ENCODE measurements at regions not wholly inside any gene's neighbourhood (a gene's known extent, or its start where the extent isn't known, plus 50 kb on each side); places are given as distances from the start of the nearest gene placed in this dataset.

DNA sequence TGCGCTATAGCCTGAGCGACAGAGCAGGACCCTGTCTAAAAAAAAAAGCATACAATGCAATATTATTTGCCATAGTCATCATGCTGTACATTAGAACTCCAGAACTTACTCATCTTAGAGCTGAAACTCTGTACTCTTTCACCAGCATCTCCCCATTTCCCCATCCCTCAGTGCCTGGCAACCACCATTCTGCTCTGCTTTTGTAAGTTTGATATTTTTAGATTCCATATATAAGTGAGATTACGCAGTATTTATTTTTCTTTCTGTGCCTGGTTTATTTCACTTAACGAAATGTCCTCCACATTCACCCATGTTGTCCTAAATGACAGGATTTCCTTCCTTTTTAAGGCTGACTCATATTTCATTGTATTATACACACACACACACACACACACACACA is 121.8 kb downstream of the BBS10 start:
- FAIRE-seq (no peak), DNase-seq (ENCODE audit: insufficient read length, low spot score) (no peak)

DNA sequence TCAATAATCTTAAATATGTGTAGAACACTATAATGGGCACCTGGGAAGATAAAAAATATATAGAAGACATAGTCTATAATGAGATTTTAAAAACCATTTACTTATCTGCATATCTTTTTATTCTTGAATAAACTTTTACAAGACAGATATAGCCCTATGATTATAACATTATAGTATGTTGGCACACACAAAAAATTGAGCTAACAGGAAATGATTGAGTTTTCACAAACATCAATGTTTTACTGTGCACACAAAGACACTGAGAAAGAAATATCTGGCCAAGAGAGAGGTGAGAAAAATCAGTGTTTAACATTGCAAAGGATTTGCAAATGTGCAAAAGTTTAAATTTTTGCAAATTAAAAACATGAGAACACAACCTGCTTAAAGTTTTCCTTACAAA is 124.3 kb downstream of the BBS10 start:
- DNase-seq (ENCODE audit: insufficient read length, low spot score) (no peak), FAIRE-seq (no peak)

DNA sequence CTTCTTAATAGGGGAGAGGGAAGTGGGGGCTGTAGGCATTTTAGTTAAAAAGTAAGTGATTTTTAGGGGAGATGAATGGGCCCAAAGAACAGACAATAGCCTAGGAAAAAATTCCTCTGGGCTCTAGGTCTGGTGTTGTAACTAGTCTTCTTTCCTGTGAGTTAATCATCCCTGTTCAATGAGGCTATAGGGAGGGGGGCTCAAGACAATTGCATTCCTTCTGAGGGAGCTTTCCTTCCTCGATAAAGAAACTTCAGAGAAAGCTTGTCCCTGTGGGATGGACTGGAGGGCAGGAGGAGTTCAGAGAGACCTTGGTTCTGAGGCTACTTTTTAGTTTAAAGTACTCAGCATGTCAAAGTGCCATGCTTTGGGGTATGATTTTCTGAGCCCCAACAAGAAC is 127.2 kb downstream of the BBS10 start:
- FAIRE-seq (no peak), DNase-seq (ENCODE audit: insufficient read length, low spot score) (no peak)

DNA sequence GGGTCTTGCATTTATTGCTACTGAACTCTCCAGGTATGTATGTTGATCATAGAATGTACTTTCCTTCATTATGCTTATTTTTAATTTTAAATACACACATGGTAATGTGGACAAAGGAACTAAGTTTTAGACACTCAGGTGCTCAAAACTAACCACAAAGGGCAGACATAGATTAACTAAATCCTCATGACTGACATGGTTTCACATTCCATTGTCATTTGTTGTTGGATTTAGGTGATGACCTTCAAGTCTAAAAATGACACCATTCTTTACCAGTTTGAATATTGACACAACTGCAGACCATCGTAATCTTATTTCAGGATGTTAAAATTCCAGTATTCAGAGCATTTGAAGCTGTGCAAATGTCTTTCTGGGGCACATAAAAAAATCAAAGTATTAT is 128.4 kb downstream of the BBS10 start:
- no peak for FAIRE-seq
- DNase-seq (ENCODE audit: insufficient read length, low spot score), result no peak

DNA sequence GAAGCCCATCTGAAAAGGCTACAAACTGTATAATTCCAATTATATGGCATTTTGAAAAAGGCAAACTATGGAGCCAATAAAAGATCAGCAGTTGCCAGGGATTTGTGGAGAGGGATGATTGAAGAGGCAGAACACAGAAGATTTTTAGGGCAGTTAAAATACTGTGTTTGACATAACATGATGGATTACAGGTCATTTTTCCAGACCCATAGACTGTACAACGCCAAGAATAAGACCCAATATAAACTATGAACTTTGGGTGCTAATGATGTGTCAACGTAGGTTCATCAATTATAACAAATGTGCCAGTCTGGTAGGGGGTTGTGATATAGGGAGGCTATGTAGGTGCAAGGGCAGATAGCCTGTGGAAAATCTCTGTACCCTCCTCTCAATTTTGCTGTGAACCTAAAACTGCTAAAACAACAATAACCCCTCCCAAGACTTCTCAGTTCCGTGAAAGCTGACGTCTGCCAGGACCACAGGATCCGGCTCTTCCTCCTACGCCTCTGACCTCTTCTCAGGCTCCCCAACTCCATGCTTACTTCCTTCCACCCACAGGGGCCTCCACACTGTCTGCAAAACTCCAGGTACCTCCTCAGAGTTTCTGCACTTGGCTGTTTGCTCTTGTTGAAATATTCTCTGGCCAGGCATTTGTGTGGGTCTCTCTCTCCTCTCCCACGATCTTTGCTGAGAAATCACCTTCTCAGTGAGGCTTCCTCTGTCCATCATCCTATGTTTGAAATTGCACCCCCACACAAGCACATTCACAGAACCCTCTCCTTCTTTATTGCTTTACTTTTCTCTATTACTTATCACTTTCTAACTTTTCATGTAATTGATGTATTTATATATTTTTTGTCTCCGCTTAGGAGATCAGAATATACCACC is 131.4 kb downstream of the BBS10 start:
- FAIRE-seq (no peak), DNase-seq (ENCODE audit: insufficient read length, low spot score) (no peak)

DNA sequence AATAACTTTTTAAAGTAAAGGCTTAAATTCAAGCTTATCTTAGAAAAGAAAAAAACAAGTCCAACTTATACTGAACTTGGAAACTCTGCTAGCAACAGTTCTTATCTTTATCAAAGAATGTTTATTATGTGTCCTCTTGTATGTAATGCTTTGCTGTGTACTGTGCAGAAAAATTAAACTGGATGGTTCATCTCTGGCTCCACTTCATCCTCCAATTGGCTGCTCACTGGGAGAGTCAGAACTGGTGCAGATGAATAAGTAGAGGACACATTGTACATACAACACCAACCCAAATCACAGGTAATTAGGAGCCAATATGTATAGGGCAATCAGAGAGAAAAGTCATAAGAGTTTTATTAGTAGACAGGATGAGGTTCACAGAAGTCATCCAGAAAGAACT is 123.6 kb upstream of the NAP1L1 start:
- DNase-seq (ENCODE audit: insufficient read length, low spot score) (no peak), FAIRE-seq (no peak)

DNA sequence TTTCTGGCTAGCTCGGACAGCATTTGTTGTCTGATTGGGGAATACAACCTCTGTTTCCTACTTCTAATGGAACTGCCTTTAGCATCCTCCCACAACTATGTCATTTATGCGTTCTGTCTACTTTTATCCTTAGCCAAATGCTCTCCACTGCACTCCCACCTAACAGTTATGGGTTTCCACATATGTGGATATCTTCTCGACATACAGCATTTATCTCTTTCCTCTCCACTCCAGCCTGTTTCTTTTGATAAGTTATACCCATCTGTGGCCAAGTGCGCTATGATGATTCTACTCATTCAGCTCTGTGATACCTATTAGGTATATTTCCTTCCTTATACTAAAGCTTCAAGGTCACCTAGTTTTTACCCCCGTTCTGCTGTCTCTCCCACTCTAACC is 122.2 kb upstream of the NAP1L1 start:
- DNase-seq (ENCODE audit: insufficient read length, low spot score), result no peak
- no peak for FAIRE-seq

DNA sequence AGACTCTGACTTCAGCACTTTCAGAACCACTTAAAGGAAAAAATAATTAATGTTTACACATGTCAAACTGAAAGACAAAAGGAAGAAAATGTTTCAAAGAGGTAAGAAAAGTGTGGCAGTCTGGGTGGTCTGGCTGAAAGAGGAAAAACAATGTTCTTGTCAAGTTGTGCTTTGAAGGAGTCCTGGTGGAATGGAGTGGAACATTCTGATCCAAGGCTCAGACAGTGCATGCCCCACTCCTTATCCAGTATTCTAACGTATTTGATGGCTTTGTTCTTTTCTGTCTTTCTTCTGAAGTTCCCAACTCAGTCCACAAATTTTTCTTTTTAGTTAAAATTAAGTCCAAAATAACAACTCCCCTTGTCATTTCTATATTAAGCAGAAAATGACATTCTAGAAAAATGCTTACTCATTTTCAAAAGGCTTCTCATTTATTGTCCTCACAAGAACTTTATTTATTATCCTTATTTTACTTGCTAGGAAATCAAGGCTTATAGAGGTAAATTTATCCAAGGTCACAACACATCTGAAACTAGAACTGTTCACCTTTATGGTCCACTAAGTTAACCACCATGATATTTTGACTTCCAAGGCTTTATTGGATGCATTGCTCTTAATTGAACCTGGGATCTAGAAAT is 121.7 kb upstream of the NAP1L1 start:
- FAIRE-seq, result no peak
- no peak for DNase-seq (ENCODE audit: insufficient read length, low spot score)

DNA sequence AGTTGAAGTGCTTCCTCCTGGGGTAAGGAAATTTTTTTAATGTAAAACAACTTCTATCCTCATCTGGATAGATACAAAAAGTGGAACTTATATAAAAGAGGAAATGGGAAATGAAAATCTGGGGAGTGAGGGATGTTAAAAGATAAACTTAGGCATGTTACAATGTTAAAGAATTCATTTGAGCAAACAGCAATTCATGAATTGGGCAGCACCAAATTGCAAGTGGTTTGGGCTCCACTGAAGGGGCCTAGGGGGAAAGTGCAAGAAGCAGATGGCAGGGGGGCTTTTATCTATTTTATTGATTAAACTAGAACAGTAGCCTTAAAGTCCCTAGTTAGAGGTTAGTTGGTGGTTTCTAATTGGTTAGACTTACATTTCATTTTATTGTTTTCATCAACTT is 118.1 kb upstream of the NAP1L1 start:
- FAIRE-seq, result no peak
- DNase-seq (ENCODE audit: insufficient read length, low spot score), result no peak

DNA sequence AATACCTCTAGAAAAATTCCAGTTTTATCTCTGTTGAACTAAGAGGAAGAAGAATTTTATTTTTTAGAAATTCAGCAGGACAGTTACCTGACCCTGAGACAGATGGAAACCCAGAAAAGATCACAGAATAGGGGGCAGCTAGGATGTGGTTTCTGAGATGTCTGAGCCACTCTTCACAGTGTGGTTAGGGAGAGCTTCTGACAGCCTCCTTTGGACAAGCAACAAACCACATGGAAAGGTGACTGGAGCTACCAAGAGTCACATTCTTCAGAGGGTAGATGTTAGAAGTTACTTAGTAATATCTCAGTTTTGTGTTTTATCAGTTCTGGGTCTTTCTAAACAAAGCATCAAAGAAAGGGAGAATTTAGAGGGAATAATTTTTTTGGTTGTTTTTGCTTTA is 117.3 kb upstream of the NAP1L1 start:
- DNase-seq (ENCODE audit: insufficient read length, low spot score), result no peak
- no peak for FAIRE-seq

DNA sequence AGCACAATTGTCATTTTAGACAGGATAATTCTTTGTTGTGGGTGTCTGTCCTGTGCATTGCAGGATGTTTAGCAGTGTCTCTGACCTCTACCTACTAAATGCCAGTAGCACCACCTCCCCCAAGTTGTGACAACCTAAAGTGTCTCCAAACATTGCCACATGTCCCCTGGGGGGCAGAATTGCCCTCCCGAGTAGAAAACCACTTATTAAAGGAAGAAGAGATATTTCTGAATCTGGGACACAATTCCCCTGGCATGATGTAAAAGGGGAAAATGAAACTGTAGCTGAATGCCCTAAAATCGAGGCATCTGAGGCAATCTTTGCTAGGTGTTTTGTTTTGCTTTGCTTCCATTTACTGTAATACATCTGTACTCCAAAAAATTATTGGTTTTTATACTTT is 116.8 kb upstream of the NAP1L1 start:
- FAIRE-seq (no peak), DNase-seq (ENCODE audit: insufficient read length, low spot score) (no peak)

DNA sequence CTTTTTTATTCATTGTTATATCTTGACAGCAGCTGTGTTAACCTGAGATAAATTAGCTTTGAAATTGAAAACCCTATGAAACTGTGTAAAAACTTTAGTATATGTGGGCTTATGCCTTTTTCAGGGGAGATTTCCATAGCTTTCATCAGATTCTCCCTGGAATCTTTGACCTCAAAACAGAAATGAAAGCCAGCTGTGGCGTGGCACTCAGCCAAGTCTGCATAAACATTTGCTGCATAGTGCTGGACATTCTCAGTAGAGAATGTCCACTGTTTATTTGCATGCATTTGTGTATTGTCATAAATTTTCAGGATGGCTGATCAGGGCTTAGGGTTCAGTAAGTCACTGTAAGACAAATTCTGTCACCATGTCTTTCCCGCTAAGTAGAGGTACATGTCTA is 115.3 kb upstream of the NAP1L1 start:
- no peak for DNase-seq (ENCODE audit: insufficient read length, low spot score)
- no peak for FAIRE-seq

DNA sequence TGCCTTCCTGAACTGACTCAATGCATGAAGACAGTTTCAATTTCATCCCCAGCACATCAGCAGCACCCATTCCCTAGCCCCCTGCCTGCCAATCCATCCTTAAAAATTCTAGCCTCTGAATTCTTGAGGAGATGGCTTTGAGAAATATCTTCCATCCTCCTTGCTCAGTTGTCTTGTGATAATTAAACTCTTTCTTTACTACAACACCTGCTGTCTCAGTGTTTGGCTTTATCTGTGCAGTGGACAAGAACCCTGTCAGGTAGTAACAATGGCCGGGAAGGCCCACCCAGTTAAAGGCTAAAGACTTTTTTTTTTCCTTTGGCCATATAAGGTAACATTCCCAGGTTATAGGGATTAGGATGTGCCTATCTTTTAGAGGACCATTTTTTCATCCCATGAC is 114.4 kb upstream of the NAP1L1 start:
- DNase-seq (ENCODE audit: insufficient read length, low spot score) (no peak), FAIRE-seq (no peak)

DNA sequence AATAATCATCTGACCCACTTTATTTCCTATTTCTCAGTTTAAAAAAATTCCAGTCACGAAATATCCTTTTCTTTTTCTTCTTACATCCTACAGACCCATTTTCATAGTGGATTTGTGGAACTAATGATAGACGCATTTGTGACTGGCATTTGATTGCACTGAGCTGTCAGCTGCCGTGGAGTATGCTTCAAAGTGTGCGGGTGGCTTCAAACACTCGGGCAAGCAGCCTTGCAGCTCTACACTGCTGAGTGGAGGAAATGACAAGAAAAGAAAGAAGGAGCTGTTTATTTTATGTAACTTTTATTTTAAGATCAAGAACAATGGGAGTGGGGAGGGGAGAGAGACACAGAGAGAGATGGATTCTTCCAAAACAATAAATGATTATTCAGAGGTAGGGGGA is 112.8 kb upstream of the NAP1L1 start:
- FAIRE-seq, result no peak
- no peak for DNase-seq (ENCODE audit: insufficient read length, low spot score)

DNA sequence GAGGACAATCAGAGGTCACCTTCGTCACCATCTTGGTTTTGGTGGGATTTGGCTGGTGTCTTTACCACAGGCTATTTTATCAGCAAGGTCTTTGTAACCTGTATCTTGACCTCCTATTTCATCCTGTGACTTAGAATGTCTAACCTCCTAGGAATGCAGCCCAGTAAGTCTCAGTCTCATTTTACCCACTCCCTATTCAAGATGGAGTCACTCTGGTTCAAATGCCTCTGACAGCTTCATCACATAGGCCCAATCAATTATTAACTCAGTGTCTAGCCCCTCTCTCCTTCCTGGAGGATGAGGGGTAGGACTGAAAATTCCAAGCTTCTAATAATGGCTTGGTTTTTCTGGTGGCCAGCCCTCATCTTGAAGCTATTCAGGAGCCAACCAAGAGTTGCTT is 111.4 kb upstream of the NAP1L1 start:
- DNase-seq (ENCODE audit: insufficient read length, low spot score) (no peak), FAIRE-seq (no peak)

DNA sequence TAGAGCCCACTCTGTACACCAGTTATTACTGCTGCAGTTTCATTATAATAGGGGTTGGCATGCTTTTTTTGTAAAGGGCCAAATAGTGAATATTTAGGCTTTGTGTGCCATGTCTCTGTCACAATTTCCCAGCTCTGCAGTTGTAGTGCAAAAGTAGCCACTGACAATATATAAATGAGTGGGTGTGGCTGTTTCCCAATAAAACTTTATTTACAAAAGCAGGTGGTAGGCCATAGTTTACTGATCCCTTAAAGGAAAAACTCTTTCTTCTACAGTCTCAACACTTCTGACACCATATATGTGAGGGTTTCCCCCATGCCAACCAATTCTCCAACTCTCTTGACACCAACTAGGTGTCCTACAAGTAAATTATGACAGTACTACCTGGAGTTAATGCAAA is 110.2 kb upstream of the NAP1L1 start:
- DNase-seq (ENCODE audit: insufficient read length, low spot score), result no peak
- FAIRE-seq, result no peak

DNA sequence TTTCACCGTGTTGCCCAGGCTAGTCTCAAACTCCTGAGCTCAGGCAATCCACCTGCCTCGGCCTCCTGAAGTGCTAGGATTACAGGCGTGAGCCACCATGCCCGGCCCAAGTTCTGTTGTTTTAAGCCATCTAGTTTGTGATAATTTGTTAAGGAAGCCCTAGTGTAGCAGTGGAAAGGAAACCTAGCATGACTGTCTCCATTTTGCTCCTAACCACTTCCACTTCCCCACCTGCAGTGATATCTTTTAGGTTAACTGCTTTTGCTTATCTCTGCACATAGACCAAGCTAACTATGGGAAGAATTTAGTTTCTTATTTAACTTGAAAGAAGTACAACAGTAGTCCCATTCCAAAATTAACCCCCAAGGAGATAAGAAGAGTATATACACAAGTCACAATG is 109.5 kb upstream of the NAP1L1 start:
- no peak for DNase-seq (ENCODE audit: insufficient read length, low spot score)
- FAIRE-seq, result no peak

DNA sequence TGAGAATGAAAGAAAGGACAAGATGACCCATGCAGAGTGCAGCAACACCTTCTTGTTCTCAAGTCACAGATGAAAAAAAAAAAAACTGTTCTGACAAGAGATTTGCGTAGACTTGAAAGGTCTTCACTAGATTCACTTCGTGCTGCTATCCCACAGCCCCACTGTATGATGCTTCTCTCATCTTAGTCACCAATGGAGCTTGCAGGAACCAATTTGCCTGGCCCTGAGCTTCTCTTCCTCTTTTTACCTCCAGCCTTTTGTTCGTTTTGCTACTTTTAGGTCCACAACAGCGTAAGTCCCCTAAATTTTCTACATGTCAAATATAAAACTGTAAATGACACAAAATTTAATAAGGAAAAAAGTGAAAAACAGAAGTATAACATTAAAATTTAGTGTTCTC is 107.9 kb upstream of the NAP1L1 start:
- FAIRE-seq (no peak), DNase-seq (ENCODE audit: insufficient read length, low spot score) (no peak)

DNA sequence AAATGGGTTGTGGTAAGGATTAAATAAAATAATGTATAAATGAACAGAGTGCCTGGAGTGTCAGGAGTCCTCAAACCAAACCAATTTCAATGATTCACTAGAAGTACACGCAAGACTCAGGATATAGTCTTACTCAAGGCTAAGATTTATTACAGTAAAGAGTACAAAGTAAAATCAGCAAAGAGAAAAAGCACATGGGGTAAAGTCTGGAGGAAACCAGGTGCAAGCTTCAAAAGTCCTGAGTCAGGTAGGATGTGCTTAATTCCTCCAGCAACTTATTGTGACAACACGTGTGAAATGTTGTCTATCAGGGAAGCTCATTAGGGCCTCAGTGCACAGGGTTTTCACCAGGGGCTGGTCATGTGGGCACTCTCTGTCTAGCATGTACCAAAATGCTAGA is 105.8 kb upstream of the NAP1L1 start:
- FAIRE-seq (no peak), DNase-seq (ENCODE audit: insufficient read length, low spot score) (no peak)

DNA sequence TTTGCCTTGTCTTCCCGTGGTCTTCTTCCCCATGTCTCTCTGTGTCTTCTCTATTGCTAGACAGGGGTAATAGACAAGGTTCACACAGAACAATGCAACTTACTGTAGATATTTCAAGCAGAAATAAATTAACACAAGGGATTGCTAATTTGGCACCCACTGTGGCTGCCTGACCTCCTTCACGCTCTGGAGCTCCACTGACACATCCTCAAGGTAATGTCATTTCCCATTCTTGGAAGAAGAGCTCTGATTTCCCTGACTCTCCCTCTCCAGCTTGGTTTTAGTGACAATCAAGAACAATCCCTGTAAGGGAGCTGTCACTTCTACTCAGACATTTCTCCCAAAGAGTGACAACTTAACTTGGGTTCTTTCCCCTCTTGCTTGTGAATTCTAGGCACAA is 105.4 kb upstream of the NAP1L1 start:
- FAIRE-seq, result no peak
- DNase-seq (ENCODE audit: insufficient read length, low spot score), result no peak

DNA sequence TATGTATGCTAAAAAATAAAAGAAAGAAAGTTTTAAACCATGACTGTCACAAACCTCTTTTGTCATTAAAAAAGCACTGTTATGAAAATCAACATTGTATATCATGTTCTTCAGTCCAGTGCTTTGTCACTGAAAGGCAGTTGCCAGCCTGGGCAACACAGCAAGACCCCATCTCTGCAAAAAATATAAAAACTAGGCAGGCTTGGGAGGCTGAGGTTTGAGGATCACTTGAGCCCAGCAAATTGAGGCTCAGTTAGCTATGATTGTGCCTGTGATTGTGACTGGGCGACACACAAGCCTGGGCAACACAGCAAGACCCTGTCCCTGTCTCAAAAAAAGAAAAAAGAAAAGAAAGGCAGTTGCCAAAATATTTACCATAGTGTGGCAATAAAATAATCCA is 102.7 kb upstream of the NAP1L1 start:
- FAIRE-seq (no peak), DNase-seq (ENCODE audit: insufficient read length, low spot score) (no peak)

DNA sequence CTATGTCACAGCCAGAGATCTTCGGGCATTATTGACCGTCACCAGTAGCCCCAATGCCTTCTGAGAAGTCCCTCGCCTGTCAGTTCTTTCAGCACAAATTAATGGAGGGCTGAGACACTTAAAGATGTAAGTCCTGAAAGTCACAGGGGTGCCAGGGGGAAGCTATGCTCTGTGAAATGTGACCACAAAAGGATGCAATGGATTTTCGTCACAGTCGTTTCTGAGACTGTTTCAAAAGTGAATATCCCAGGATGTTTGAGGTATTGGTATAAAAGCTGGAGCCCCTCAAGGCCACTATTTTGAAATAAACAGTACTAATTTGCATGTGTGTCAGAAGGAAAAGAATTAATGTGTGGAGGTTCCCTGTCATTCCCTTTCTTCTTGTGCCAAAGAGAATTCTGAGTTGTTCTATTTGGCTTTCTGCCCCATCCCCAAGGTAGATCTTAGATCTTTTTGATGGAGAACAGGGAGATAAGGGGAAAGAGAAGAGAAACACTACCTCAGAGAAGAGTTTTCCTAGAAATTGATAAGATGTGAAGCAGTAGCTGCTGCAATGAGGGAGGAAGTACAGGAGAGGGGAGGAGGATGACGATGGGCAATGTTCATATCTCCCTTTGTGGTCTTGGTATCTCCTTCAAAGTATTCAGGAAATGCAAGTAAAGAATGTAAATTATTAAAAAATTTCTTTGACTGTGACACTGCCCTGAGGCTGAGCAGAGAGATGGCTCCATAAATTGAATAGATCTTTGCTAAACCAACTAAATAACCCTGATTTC is 101.8 kb upstream of the NAP1L1 start:
- DNase-seq (ENCODE audit: insufficient read length, low spot score) (no peak), FAIRE-seq (no peak)
